Glomerular visceral epithelial cell (primary cell): ENCODE measurements at regions not wholly inside any gene's neighbourhood (a gene's known extent, or its start where the extent isn't known, plus 50 kb on each side); places are given as distances from the start of the nearest gene placed in this dataset.
A peak's percentile ranks its signal among the peaks of the same experiment; 100 is the strongest.
"Not testable (repeated sequence)": the region's sequence is repeated elsewhere in the genome, so short reads cannot be mapped to it uniquely, and the experiment has no call there.

ENCODE experiments used
- DNase-seq: peaks from one replicate; pipeline ENCODE4 v3.0.0-alpha.2; 2016; ENCODE audit errors: extremely low spot score

DNA sequence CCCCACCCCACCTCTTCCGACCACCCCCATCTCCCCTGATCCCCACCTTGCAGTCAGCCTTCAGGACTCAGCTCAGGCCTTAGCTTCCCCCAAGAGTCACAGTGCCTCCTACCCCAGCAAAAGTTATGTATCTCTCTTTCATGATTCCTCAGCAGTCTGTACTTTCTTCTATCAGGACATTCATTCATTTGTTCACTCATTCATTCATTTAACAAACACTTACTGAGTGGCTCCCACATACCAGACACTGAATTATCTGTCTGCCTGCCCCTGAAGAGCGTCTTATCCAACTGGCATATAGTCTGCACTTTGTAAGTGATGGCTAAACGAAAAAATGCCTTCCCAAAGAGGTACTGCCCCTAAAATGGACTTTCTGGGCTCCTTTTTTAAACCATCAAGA is 114.4 kb upstream of the SLC35F3 start:
- no peak for DNase-seq

DNA sequence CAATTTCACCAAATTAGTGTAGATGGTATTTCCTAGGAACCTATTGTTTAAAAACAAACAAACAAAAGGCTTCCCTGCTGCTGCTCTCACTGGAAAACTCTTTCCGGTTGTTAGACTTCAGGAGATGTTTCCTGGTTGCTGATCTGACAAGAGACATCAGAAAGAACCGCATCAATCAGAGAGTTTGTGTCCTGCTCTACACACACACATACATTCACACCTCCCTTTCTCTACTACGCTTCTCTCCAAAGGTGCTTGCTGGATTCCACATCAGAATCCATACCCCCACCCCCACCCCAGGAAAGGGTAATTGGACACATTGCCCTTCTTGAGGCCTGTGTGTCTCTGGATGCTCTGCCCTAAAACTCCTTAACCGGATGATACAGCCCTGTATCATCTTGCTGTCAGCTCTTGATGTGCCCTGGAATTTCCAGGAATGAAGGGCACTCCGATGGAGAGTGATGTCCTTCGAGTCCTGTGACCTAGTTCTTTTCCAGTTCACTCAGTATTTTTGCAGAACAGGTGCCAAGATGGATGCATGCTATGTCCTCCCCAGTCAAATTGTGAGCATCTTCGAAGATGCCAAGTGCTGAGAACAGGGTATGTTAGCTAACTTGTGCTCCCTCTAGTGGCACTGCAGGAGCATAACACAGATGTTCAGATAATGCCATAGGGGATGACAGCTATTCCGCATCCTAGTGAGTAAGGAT is 113.7 kb upstream of the SLC35F3 start:
- DNase-seq = peak; percentile 59

DNA sequence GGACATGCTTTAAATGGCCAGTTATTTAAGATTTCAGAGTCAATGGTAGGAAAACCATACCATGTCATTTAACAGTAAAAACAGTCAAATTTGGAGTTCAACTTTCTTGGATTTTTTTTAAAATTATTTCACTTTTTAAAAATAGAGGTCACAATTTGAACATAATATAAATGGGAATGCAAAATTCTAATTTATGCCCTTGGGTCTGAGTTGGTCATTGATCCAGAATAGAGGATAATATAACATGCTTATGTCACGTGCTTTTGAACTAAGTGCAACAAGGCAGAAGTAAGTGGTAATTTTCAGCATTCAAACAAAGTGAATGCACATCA is 113.1 kb upstream of the SLC35F3 start:
- DNase-seq = no peak

DNA sequence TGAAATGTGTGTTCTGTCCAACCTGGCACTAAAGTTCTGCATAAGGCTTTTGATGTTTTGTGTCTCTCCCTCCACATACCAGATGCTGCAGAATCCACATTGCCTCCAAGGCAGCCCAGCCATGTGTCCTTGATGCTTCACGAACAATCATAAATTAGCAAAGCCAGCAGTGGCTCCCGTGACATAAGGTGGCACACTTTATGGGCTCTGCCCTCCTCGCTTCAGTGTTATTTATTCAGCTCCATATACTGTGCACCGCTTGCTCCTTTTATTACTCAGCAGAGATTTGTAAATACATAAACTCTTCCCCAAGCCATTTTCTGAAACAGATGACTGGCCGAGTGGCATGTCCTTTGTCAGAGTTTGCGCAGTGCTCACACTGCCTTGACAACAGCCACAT is 112.8 kb upstream of the SLC35F3 start:
- no peak for DNase-seq

DNA sequence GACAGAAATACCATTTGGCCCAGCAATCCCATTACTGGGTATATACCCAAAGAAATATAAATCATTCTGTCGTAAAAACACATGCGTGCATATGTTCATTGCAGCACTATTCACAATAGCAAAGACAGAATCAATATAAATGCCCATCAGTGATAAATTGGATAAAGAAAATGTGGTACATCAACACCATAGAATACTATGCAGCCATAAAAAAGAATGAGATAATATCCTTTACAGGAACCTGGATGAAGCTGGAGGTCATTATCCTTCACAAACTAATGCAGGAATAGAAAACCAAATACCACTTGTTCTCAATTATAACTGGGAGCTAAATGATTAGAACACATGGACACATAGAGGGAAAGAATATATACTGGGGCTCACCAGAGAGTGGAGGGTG is 109.6 kb upstream of the SLC35F3 start:
- no peak for DNase-seq

DNA sequence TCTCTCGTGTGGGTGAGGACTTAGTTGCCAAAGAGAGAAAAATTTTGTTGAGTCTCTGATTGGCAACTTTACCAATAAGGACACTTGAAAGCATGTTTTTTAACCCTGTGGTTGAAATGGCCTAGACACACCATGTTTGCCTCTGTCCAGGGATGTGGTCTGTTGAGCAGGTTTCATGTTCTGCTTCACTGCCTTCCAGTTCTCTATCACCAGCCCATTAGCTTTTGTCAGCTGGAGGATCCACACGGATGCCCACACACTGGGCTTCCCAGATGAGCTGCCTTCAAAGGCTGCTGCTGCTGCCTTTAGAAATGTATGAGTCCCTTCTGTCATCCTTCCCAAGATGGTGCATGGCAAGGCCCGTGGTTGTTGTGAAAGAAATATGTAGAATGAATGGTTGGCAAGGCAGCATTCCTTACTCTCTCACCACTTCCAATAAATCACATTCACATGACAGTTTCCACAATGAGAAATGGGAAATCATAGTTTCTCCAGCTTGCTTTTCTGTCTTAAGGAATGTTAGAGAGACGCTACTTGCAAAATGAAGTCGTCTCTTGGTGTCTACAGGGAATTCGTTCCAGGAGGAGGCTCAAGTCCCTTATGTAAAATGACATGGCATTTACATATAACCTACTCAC is 108.2 kb upstream of the SLC35F3 start:
- peak; percentile 72 for DNase-seq

DNA sequence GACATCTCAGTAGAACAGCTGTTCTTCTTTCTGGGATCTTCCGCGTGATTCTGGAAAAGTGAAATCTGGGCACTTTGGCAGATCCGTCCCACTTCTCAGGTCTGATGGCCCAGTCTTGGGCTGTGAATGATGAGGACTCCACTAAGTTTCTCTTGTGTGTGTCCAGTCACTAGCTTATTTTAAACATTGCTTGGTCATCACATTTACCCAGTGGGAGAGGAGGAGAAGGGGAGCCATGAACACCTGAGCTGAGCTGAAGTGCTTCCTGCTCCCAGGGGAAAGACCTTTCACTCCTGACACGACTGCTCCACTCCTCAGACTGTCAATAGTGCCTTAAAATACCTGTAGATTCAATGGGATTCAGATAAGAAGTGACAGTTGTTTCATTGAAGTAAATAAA is 101.9 kb upstream of the SLC35F3 start:
- no peak for DNase-seq

DNA sequence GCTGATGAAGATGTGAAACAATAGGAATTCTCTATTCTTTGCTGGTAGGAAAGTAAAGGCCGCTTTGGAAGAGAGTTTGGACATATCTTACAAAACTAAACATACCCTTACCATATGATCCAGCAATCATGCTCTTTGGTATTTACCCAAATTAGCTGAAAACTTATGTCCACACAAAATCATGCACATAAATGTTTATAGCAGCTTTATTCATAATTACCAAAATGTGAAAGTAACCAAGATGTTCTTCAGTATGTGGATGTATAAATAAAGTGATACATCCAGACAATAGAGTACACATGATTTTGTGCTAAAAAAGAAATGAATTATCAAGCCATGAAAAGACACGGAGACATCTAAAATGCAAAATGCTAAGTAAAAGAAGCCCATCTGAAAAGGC is 98.7 kb upstream of the SLC35F3 start:
- DNase-seq = no peak

DNA sequence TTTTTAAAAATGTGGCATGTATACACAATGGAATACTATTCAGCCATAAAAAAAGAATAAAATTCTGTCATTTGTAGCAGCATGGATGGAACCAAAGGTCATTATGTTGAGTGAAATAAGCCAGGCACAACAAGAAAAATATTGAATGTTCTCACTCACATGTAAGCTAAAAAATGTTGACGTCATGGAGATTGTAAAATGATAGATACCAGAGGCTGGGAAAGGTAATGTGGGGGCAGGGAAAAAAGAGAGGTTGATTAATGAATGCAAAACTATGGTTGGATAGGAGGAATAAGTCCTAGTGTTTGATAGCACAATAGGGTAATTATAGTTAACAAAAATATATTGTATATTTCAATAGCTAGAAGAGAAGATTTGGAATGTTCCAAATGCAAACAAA is 89.1 kb upstream of the SLC35F3 start:
- no peak for DNase-seq

DNA sequence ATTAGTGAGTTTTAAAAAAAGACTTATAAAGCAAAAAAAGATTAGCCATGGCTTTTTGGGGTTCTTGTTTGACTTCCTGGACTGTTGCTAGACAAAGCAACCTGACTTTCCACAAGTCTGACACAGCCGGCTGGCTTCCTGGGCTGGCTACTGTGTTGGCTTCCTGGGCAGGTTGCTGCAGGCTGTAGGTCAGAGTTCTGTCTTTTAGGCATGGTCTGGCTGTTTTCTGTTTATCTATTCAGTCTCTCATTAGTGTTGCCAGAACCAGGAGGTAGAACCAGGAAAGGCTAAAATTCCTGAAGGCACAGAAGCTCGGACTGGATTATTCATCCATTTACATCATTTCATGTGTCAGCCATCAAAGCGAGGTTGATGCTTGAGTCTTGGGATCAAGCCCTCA is 88.6 kb upstream of the SLC35F3 start:
- DNase-seq = no peak

DNA sequence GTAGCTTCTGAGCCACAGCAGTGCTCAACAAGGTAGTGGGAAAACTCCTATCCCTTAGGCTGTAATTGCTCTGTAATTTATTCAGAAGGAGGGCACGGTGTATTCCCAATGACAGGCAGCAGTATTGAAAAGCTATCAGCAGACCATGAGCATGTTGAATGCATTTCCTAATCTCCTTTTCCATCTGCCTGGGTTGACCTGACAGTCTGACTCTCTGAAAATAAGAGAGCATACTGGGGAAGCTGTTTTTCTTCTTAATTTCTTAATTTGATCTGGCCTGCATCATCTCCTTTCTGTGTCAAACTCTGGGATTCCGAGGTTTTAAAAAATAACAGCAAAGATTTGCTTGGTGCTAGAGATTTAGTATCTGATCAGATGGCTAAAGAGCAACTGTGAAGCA is 88.1 kb upstream of the SLC35F3 start:
- no peak for DNase-seq

DNA sequence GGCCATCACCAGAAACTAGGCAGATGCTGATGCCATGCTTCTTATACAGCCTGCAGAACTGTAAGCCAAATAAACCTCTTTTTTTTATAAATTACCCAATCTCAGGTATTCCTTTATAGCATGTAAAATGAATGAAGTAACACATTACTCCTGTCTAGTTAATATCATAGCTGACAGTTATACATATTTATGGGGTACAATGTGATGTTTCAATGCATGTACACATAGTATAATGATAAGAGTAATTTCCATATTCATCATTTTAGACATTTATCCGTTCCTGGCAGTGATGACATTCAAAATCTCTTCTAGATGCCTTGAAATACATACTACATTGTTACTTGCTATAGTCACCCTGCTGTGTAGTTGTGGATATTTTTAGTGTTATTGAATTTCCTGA is 85.4 kb upstream of the SLC35F3 start:
- no peak for DNase-seq

DNA sequence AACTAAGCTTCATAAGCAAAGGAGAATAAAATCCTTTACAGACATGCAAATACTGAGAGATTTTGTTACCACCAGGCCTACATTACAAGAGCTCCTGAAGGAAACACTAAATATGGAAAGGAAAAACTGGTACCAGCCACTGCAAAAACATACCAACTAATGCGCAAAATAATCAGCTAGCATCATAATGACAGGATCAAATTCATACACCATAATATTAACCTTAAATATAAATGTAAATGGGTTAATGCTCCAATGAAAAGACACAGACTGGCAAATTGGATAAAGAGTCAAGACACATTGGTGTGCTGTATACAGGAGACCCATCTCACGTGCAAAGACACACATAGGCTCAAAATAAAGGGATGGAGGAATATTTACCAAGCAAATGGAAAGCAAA is 80.3 kb upstream of the SLC35F3 start:
- DNase-seq = not testable (repeated sequence)

DNA sequence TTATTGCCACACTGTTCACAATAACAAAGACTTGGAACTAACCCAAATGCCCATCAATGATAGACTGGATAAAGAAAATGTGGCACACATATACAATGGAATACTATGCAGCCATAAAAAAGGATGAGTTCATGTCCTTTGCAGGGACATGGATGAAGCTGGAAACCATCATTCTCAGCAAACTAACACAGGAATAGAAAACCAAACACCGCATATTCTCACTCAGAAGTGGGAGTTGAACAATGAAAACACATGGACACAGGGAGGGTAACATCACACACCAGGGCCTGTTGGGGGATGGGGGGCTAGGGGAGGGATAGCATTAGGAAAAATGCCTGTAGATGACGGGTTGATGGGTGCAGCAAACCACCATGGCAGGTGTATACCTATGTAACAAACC is 76.5 kb upstream of the SLC35F3 start:
- not testable (repeated sequence) for DNase-seq

DNA sequence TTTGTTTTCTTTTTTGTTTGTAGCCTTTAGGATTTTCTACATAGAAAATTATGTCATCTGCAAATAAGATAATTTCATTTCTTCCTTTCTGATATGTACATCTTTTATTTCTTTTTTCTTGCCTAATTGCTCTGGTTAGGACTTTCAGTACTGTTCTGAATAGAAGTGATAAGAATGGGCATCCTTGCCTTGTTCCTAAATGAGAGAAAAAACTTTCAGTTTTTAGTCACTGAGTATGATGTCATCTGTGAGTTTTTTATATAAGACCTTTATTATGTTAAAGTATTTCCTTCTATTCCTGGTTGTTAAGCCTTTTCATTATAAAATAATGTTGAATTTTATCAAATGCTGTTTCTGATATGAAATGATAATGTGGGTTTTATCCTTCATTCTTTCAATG is 76.0 kb upstream of the SLC35F3 start:
- DNase-seq = no peak

DNA sequence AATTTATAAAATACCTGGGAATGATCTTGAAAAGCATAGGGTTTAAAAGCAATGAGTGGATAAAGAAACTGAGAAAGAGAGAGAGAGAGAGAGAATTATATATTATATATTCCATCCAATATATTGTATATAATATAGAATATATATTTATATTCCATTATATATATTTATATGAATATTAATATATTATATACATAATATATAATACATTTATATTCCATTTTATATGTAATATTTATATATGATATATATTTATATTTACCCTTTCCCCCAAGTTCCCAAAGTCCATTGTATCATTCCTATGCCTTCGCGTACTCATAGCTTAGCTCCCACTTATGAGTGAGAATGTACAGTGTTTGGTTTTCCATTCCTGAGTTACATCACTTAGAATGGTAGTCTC is 69.9 kb upstream of the SLC35F3 start:
- no peak for DNase-seq

DNA sequence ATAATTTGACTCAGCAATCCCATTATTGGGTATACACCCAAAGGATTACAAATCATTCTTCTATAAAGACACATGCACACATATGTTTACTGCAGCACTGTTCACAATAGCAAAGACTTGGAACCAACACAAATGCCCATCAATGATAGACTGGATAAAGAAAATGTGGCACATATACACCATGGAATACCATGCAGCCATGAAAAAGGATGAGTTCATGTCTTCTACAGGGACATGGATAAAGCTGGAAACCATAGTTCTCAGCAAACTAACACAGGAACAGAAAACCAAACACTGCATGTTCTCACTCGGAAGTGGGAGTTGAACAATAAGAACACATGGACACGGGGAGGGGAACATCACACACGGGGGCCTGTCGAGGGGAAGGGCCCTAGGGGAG is 66.3 kb upstream of the SLC35F3 start:
- not testable (repeated sequence) for DNase-seq

DNA sequence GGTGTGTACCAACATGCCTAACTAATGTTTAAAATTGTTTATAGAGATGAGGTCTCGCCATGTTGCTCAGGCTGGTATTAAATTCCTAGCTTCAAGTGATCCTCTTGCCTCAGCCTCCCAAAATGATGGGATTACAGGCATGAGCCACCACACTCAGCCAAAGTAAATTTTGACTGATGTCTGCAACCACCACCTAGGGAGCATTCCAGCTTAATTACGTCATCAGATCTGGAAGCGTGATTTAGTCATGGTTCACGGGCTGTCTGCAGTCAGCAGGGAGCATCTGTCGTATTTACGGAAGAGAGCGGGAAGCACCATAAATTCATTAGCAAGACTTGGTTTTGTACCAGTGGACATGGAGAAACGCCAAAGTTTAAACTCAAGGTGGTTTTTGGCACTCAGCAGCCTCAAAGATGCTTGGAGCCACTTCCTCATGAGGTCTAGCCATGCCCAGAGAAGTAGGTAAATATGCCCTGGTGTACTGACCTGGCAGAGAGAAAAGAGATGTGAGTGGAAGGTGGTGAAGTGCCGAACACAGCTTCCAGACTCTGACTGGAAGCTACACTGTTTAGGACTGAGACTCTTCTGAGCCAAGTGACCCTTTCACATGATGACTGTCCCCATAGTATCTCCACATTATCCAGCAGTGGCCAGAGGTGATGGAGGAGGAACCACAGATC is 60.8 kb upstream of the SLC35F3 start:
- peak; percentile 84 for DNase-seq

DNA sequence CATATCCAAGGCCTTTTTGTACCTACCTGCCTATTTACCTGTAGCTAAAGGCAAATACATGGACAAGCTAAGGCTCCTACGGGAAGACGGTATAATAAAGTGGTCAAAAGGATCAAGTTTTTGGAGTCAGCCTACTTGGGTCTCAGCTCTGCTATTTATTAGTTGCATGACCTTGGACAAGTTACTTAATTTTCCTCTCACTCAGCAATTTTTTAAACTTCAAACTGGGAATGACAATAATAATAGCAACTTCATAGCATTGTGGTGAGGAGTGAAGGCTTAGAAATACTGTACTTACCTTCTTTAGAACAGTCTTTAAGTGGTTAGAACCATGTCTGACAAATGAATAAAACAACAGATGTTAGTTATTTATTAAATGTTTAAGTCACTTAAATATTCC is 60.2 kb upstream of the SLC35F3 start:
- DNase-seq = no peak

DNA sequence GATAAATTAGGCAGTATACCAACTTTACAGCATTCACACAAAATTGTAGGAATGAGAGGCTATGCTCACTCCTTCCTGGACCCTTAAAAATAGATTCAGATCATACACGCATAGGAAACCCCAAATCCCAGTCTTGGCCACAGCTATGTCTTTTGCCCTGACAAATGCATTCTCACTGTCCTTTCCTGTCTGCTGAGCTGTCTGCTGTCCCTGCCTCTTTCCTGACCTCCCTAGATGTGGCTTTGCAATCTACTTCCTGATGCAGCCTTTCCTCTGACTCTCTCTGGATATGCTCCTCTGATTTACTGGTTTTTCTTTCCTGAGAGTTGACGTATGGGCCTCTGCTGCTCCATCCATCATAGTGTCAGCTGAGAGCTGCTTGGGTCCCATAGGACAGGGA is 59.8 kb upstream of the SLC35F3 start:
- DNase-seq = peak; percentile 54
